HCT116 (cell line): ENCODE measurements at regions not wholly inside any gene's neighbourhood (a gene's known extent, or its start where the extent isn't known, plus 50 kb on each side); places are given as distances from the start of the nearest gene placed in this dataset.

ENCODE experiments used
- ATAC-seq: fragments of 200-7000 bp; cut with Tn5 transposase; 2 replicates; pipeline ENCODE4 v1.9.1; 2020; ENCODE audit warnings: mild to moderate bottlenecking, moderate library complexity
- BruUV-seq: library from RNA; stranded (reverse); fragments of 400-500 nt; replicated peaks from 2 replicates; lab custom pipeline; 2021; lab: Mats Ljungman, UMichigan
- CTCF ChIA-PET: fragments of 300-600 bp; sonication (Branson Sonifier 250); formaldehyde crosslinking; loops from one replicate; lab custom pipeline; 2021; ENCODE audit warnings: antibody characterized with exemption; lab: Charles Lee
- POLR2A ChIA-PET: fragments of 300-600, 350-600 bp; sonication (Branson Sonifier 250); formaldehyde crosslinking; loops from one replicate; lab custom pipeline; 2021; ENCODE audit warnings: antibody characterized with exemption; lab: Charles Lee
- RAD21 ChIA-PET, 2 experiments: fragments of 300-600 bp; sonication (Branson Sonifier 250); formaldehyde crosslinking; loops; one replicate each; lab custom pipeline; 2023; ENCODE audit warnings: low total read pairs in 2 of 2; ENCODE audit not compliant: uncharacterized antibody in 2 of 2, unreplicated experiment in 2 of 2, low non-redundant PET in 1 of 2; lab: Charles Lee
- DNase-seq: peaks from one replicate; pipeline ENCODE4 v3.0.0-alpha.2; 2010; ENCODE audit warnings: low read depth, low spot score
- H2AFZ ChIP-seq: fragments of 200-600 bp; shearing (Covaris generic), sonication (generic); 2 replicates; pipeline ENCODE4 v1.6.1; 2017; ENCODE audit warnings: low read depth, mixed run types, mixed read lengths, antibody characterized with exemption, low read length; ENCODE audit not compliant: poor library complexity, severe bottlenecking
- H3K27ac ChIP-seq: 2 replicates; pipeline ENCODE4 v1.5.1; 2012; ENCODE audit warnings: low read depth, low read length
- H3K27me3 ChIP-seq: fragments of 200-600 bp; sonication (generic); 2 replicates; pipeline ENCODE4 v1.6.1; 2016; ENCODE audit warnings: mixed run types, low read length, mixed read lengths; ENCODE audit not compliant: insufficient read depth
- H3K36me3 ChIP-seq, 2 experiments: fragments of 200-500 bp in 1 of 2; fragments of 200-600 bp in 1 of 2; sonication (Bioruptor generic) in 1 of 2; sonication (generic) in 1 of 2; 2 replicates each; pipeline versions ENCODE4 v1.5.1 to v1.6.1; 2014 to 2016; ENCODE audit warnings: low read length in 2 of 2, inconsistent platforms in 1 of 2, mixed read lengths in 1 of 2, mixed run types in 1 of 2; ENCODE audit not compliant: insufficient read depth in 2 of 2, control insufficient read depth in 1 of 2
- H3K4me1 ChIP-seq, 2 experiments: fragments of 200-600 bp in 1 of 2; sonication (generic) in 1 of 2; 2 replicates each; pipeline versions ENCODE4 v1.5.1 to v1.6.1; 2012 to 2017; ENCODE audit warnings: low read length in 2 of 2, inconsistent platforms in 1 of 2, mild to moderate bottlenecking in 1 of 2, mixed read lengths in 1 of 2, mixed run types in 1 of 2, moderate library complexity in 1 of 2; ENCODE audit not compliant: insufficient read depth in 2 of 2, control insufficient read depth in 1 of 2
- H3K4me2 ChIP-seq: fragments of 200-600 bp; sonication (generic); 2 replicates; pipeline ENCODE4 v1.6.1; 2017; ENCODE audit warnings: mixed run types, low read length, mixed read lengths
- H3K4me3 ChIP-seq, 2 experiments: fragments of 200-600 bp in 1 of 2; sonication (generic) in 1 of 2; replicated peaks in 1 of 2; 2 replicates each; pipeline ENCODE4 v1.5.1; 2011 to 2016; ENCODE audit warnings: low read length in 2 of 2, control low read depth in 1 of 2, low read depth in 1 of 2, mild to moderate bottlenecking in 1 of 2, mixed read lengths in 1 of 2, mixed run types in 1 of 2
- H3K79me2 ChIP-seq: fragments of 200-600 bp; sonication (generic); 2 replicates; pipeline ENCODE4 v1.6.1; 2017; ENCODE audit warnings: mild to moderate bottlenecking, mixed run types, low read length, moderate library complexity, mixed read lengths; ENCODE audit not compliant: insufficient read depth
- H3K9ac ChIP-seq: fragments of 200-600 bp; sonication (generic); 2 replicates; pipeline ENCODE4 v1.6.1; 2016; ENCODE audit warnings: low read length, mixed read lengths
- H3K9me2 ChIP-seq: fragments of 200-600 bp; sonication (generic), shearing (Covaris generic); 2 replicates; pipeline ENCODE4 v1.6.1; 2017; ENCODE audit warnings: mixed run types, mild to moderate bottlenecking, moderate library complexity; ENCODE audit not compliant: insufficient read depth
- H3K9me3 ChIP-seq, 2 experiments: fragments of 200-500 bp in 1 of 2; fragments of 200-600 bp in 1 of 2; sonication (Bioruptor generic) in 1 of 2; sonication (generic) in 1 of 2; 2 replicates each; pipeline ENCODE4 v1.6.1; 2014 to 2017; ENCODE audit warnings: low read length in 2 of 2, mixed read lengths in 2 of 2, inconsistent platforms in 1 of 2, low read depth in 1 of 2, mild to moderate bottlenecking in 1 of 2, mixed run types in 1 of 2, moderate library complexity in 1 of 2; ENCODE audit not compliant: control insufficient read depth in 1 of 2, insufficient read depth in 1 of 2
- H4K20me1 ChIP-seq: fragments of 200-600 bp; sonication (generic), shearing (Covaris generic); 2 replicates; pipeline ENCODE4 v1.6.1; 2017; ENCODE audit warnings: mixed run types, mild to moderate bottlenecking, moderate library complexity; ENCODE audit not compliant: insufficient read depth
- CEBPB ChIP-seq: IDR thresholded peaks from 2 replicates; pipeline ENCODE4 v1.6.1; 2012; ENCODE audit warnings: low read depth
- EGR1 ChIP-seq: IDR thresholded peaks from 2 replicates; pipeline ENCODE4 v1.6.1; 2012; ENCODE audit warnings: low read depth
- EZH2phosphoT487 ChIP-seq: fragments of 200-600 bp; IDR thresholded peaks from 2 replicates; pipeline ENCODE4 v1.6.1; 2018; ENCODE audit warnings: antibody characterized with exemption, borderline replicate concordance
- FOSL1 ChIP-seq: IDR thresholded peaks from 2 replicates; pipeline ENCODE4 v1.6.1; 2012; ENCODE audit warnings: low read depth
- JUND ChIP-seq: IDR thresholded peaks from 2 replicates; pipeline ENCODE4 v1.6.1; 2012
- MAX ChIP-seq: IDR thresholded peaks from 2 replicates; pipeline ENCODE4 v1.6.1; 2012
- POLR2A ChIP-seq: IDR thresholded peaks from 2 replicates; pipeline ENCODE4 v1.7.0; 2011; ENCODE audit warnings: borderline replicate concordance; ENCODE audit not compliant: insufficient read depth, insufficient read length; ENCODE audit errors: extremely low read depth
- POLR2AphosphoS5 ChIP-seq: IDR thresholded peaks from 2 replicates; pipeline ENCODE4 v1.6.1; 2011; ENCODE audit warnings: mild to moderate bottlenecking, low read depth, low read length, moderate library complexity
- RAD21 ChIP-seq: IDR thresholded peaks from 2 replicates; pipeline ENCODE4 v1.6.1; 2012; ENCODE audit warnings: low read depth, mild to moderate bottlenecking
- REST ChIP-seq: IDR thresholded peaks from 2 replicates; pipeline ENCODE4 v1.6.1; 2012; ENCODE audit warnings: low read depth
- SIN3A ChIP-seq: IDR thresholded peaks from 2 replicates; pipeline ENCODE4 v1.6.1; 2012; ENCODE audit warnings: low read depth
- SP1 ChIP-seq: IDR thresholded peaks from 2 replicates; pipeline ENCODE4 v1.6.1; 2012; ENCODE audit warnings: low read depth
- SRF ChIP-seq: IDR thresholded peaks from 2 replicates; pipeline ENCODE4 v1.6.1; 2012; ENCODE audit warnings: low read depth
- TCF7L2 ChIP-seq: IDR thresholded peaks from 2 replicates; pipeline ENCODE4 v1.7.0; 2011; ENCODE audit warnings: borderline replicate concordance, inconsistent platforms; ENCODE audit not compliant: insufficient read depth, insufficient read length; ENCODE audit errors: extremely low read depth
- ZFX ChIP-seq: fragments of 450-650 bp; IDR thresholded peaks from 2 replicates; pipeline ENCODE4 v1.6.1; 2017
- ZNF274 ChIP-seq: fragments of 200-500 bp; sonication (Bioruptor generic); IDR thresholded peaks from 2 replicates; pipeline ENCODE4 v1.6.1; 2014; ENCODE audit warnings: mild to moderate bottlenecking, low read depth, low read length, inconsistent platforms
- intact Hi-C: fragments of 100-400 bp; cut with micrococcal nuclease; formaldehyde crosslinking; loops from 2 replicates; pipeline ENCODE4 v1.10.0; 2022

- no peak for ATAC-seq
Observed at GRCh38 chr15:69529141-69529540, 76.5 kb downstream of the RPLP1 start.

More at GRCh38 chr15:69529141-69529540, 76.5 kb downstream of the RPLP1 start:
- Histone ChIP-seq H3K79me2 (no peaks in the 10 kb centered on the region), H3K9me2 (no peaks in the 10 kb centered on the region), H3K27me3 (0 out of 2 replicates have a peak, but pooled peaks cover 4% of the 10 kb centered on the region), H3K4me1 (no peaks in the 10 kb centered on the region)
- intact Hi-C loops = no loop called here
- TF ChIP-seq FOSL1 (no peak), REST (no peak), ZNF274 (no peak), TCF7L2 (no peak), SIN3A (no peak), SP1 (no peak), CEBPB (no peak), SRF (no peak), EZH2phosphoT487 (no peak), EGR1 (no peak), ZFX (no peak), MAX (no peak), POLR2AphosphoS5 (no peak), JUND (no peak), POLR2A (no peak), RAD21 (no peak)
- TF ChIP-seq, all 23 proteins: peak for 0
- Histone ChIP-seq H4K20me1 (no peaks in the 10 kb centered on the region), H3K4me3 (no peak overlapping the region), H3K9ac (no peak overlapping the region), H3K9me3 (no peaks in the 10 kb centered on the region), H2AFZ (no peak overlapping the region), H3K4me2 (no peak overlapping the region), H3K27ac (no peak overlapping the region), H3K36me3 (no peaks in the 10 kb centered on the region)
- ChIA-PET RAD21 (no interaction called here), POLR2A (no interaction called here), CTCF (no interaction called here)
- no TSS peak for BruUV-seq
- DNase-seq = no peak
